ENCODE measurements at regions not wholly inside any gene's neighbourhood (a gene's known extent, or its start where the extent isn't known, plus 50 kb on each side); places are given as distances from the start of the nearest gene placed in this dataset.

- no peak for TF ChIP-seq EZH2 (IDR thresholded peaks at IDR 0.05; ENCODE audit: borderline replicate concordance, low read depth, low read length, severe bottlenecking)
- TF ChIP-seq CTCF (IDR thresholded peaks at IDR 0.05; ENCODE audit: borderline replicate concordance, extremely low read depth, low read length, poor library complexity, severe bottlenecking): no peak
Measured at GRCh38 chr4:52253025-52253424, 201.9 kb downstream of the SPATA18 start.

All from DND-41 (cell line).